ENCODE measurements at regions not wholly inside any gene's neighbourhood (a gene's known extent, or its start where the extent isn't known, plus 50 kb on each side); places are given as distances from the start of the nearest gene placed in this dataset.

DNA sequence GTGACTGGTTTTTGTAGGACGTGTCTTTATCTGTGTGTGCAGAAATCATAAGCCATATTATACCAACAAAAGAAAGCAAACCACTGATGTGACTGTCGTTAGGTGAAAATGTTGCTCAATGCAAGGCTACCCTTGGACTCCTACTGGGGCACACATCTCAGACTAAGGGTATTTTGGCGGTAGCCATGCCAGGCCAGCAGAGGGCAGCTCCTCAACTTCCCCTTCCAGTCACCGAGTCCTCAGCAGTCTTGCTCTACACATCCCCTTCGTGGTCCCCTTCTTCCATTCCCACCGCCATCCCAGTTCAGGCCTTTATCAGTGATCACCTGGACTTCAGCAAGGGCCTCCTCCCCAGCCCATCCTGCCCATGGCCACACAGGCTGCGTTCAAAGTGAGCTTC lies 113.7 kb upstream of the GGTLC1 start:
- H3K4me3 ChIP-seq (replicated peaks; ENCODE audit: low read depth, low read length), result no peak overlapping the region
- TF ChIP-seq, protein P1, sequence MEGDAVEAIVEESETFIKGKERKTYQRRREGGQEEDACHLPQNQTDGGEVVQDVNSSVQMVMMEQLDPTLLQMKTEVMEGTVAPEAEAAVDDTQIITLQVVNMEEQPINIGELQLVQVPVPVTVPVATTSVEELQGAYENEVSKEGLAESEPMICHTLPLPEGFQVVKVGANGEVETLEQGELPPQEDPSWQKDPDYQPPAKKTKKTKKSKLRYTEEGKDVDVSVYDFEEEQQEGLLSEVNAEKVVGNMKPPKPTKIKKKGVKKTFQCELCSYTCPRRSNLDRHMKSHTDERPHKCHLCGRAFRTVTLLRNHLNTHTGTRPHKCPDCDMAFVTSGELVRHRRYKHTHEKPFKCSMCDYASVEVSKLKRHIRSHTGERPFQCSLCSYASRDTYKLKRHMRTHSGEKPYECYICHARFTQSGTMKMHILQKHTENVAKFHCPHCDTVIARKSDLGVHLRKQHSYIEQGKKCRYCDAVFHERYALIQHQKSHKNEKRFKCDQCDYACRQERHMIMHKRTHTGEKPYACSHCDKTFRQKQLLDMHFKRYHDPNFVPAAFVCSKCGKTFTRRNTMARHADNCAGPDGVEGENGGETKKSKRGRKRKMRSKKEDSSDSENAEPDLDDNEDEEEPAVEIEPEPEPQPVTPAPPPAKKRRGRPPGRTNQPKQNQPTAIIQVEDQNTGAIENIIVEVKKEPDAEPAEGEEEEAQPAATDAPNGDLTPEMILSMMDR (IDR thresholded peaks at IDR 0.05; ENCODE audit: low read length, missing control alignments), result peak; percentile 43
- DNase-seq (ENCODE audit: low read depth), result peak; percentile 13

DNA sequence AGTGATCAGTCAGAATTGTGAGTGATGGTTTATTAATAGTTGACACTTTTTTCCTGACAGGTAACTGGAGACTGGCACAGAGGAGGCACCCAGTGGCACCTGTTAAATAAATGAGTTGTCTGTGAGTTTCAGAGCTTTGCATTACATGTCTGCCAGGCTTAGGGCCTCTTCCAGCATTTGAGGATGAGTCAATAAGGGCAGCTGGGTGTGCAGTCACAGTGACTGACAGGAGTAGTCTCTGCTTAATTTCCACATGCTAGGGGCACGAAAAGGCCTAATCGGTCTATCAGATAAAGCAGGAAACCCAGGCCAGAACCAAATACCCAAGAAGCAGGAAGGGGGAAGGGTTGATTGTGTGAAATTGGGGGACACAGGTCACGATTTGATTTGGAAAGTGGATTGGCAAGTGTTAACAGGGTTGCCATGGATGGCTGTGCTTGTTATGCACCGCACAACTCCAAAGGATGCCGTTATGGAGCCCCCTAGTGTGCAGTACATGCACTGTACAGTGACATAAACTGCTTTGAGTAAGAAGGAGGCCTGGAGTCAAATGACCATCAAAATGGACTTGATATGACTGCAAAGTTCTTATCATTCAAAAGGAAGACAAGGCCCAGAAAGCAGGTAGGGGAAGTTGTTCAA lies 111.9 kb upstream of the GGTLC1 start:
- TF ChIP-seq, protein P1 (IDR thresholded peaks at IDR 0.05; ENCODE audit: low read length, missing control alignments), result peak; percentile 96
- DNase-seq (ENCODE audit: low read depth), result peak; percentile 76

DNA sequence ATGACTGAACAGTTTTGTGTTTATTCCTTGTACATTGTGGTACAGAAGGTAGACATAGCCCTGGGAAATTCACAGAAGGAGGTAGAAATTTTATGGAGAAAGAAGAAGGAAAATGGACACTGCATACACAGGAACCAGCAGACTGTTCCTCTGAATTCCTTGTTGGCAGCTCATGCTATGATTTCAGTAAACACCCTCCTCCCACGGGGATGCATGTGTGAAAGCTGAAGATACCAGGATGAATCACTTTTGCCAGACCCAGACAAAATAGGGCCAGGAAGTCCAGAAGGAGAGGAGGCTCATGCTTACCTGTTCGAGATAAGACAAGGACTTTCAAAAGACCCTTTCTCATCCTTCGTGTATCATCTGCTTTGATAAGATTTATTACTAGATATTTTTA lies 110.3 kb upstream of the GGTLC1 start:
- peak; percentile 63 for DNase-seq (ENCODE audit: low read depth)
- no peak overlapping the region for H3K4me3 ChIP-seq (replicated peaks; ENCODE audit: low read depth, low read length)
- TF ChIP-seq, protein P1 (IDR thresholded peaks at IDR 0.05; ENCODE audit: low read length, missing control alignments), result no peak

More for the DNA sequence above, 111.9 kb upstream of the GGTLC1 start:
- H3K4me3 ChIP-seq (replicated peaks; ENCODE audit: low read depth, low read length), result no peak overlapping the region

DNA sequence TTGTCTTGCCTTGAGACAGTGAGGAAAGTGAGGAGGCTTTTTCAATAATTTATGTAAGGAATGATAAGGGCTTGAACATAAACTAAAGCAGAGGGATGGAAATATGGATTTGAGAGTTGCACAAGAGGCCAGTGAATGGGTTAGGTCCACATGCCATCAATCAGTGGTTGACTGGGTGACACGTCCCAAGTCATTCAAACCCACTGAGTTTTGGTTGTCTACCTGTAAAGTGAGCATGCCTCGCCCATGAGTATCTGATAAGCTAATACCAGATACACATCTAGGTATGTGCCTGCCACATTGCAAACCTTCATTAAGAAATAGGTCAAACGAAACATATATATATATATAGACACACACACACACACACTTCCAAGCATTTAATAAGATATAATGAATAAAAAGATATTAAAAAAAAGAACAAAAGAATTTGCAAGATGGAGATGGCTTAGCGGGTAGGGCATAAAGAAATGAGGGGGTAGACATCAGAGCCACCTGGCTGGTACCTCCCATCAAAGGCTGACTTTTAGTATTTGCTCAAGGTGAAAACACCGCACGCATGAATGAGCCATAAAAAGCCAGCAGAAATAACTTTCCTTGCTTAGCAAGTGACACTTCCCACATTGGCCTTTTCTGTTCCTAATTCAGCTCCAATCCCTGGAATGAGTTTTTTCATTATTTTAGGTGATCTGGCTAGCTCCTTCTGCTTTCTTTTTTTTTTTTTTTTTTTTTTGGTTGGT lies 109.1 kb upstream of the GGTLC1 start:
- no peak for DNase-seq (ENCODE audit: low read depth)
- H3K4me3 ChIP-seq (replicated peaks; ENCODE audit: low read depth, low read length), result no peak overlapping the region
- TF ChIP-seq, protein P1 (IDR thresholded peaks at IDR 0.05; ENCODE audit: low read length, missing control alignments), result no peak

DNA sequence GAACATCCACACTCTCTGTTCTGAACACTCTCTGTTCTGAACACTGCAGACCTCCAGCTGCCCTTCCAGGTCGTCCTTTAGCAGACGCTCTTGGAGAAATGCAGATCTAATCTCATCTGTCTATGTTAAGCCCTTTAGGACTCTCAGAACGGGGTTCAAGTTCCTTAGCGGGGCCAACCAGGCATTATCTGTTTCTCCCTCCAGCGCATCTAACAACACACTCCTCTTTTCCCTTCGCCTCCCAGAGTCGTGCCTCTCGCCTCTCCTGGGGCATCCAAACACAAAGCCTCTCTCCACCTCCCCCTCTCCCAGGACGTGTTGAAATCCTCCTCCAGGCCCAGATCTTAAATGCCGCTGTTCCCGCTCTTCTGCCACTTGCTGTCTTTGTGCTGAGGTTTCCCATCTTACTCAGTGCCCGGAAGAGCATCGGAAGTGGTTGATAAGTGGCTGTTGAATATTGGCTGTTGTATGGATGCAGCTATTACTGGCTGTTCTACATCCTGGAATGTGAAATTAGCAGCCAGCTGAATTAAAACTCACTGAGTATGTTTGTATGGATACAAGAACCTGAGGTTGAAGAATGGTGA lies 108.4 kb upstream of the GGTLC1 start:
- H3K4me3 ChIP-seq (replicated peaks; ENCODE audit: low read depth, low read length), result no peak overlapping the region
- TF ChIP-seq, protein P1 (IDR thresholded peaks at IDR 0.05; ENCODE audit: low read length, missing control alignments), result no peak
- DNase-seq (ENCODE audit: low read depth), result peak; percentile 45

DNA sequence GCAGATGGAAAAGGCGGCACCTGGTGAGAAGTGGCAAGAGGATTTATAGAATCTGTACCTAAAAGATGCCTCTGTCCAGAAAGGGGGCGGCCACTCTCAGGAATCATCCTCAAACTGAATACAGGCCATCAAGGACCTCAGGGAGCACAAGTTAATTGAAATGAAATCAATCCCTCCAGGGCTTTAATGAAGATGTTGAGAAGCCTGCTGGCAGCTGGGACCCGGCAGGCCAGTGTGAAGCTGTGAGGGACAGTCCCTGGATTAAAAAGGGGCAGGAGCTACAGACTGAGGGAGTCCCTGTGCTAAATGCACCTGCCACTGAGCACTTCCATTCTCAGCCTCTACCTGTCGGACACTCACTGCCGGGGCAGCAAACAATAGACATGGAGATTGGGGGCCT lies 107.7 kb upstream of the GGTLC1 start:
- no peak for DNase-seq (ENCODE audit: low read depth)
- TF ChIP-seq, protein P1 (IDR thresholded peaks at IDR 0.05; ENCODE audit: low read length, missing control alignments), result no peak
- no peak overlapping the region for H3K4me3 ChIP-seq (replicated peaks; ENCODE audit: low read depth, low read length)

All from fibroblast of pulmonary artery (primary cell).